Hepatocyte (in vitro differentiated cells): ENCODE measurements at regions not wholly inside any gene's neighbourhood (a gene's known extent, or its start where the extent isn't known, plus 50 kb on each side); places are given as distances from the start of the nearest gene placed in this dataset.

ENCODE experiments used
- CTCF ChIP-seq: fragments of 200-600 bp; sonication (generic); IDR thresholded peaks from 2 replicates; pipeline ENCODE4 v1.5.1; 2016; ENCODE audit warnings: antibody characterized with exemption, mild to moderate bottlenecking; ENCODE audit not compliant: poor library complexity
- EZH2 ChIP-seq: fragments of 200-600 bp; sonication (generic); IDR thresholded peaks from 2 replicates; pipeline ENCODE4 v1.6.1; 2016; ENCODE audit warnings: antibody characterized with exemption, mild to moderate bottlenecking, borderline replicate concordance

GRCh38 chr10:36168777-36169176 is 526.7 kb upstream of the FZD8 start:
- TF ChIP-seq EZH2: no peak
- TF ChIP-seq CTCF: no peak
